ENCODE measurements at regions not wholly inside any gene's neighbourhood (a gene's known extent, or its start where the extent isn't known, plus 50 kb on each side); places are given as distances from the start of the nearest gene placed in this dataset.

- DNase-seq (ENCODE audit: low read depth): no peak
- no peak for TF ChIP-seq CTCF (conservative IDR thresholded peaks at IDR 0.05; ENCODE audit: low read depth, low read length)
- no peak overlapping the region for H3K4me3 ChIP-seq (ENCODE audit: low read length)
These were observed 231.0 kb downstream of the CBLN1 start for GRCh38 chr16:49050607-49051006.

- no peak for TF ChIP-seq CTCF (conservative IDR thresholded peaks at IDR 0.05; ENCODE audit: low read depth, low read length)
- no peak for DNase-seq (ENCODE audit: low read depth)
- no peak overlapping the region for H3K4me3 ChIP-seq (ENCODE audit: low read length)
These were observed 232.0 kb downstream of the CBLN1 start for GRCh38 chr16:49049644-49050043.

- no peak for DNase-seq (ENCODE audit: low read depth)
- H3K4me3 ChIP-seq (ENCODE audit: low read length): no peak overlapping the region
- TF ChIP-seq CTCF (conservative IDR thresholded peaks at IDR 0.05; ENCODE audit: low read depth, low read length): no peak
These were observed 232.4 kb downstream of the CBLN1 start for GRCh38 chr16:49049191-49049590.

- no peak overlapping the region for H3K4me3 ChIP-seq (ENCODE audit: low read length)
- no peak for DNase-seq (ENCODE audit: low read depth)
- no peak for TF ChIP-seq CTCF (conservative IDR thresholded peaks at IDR 0.05; ENCODE audit: low read depth, low read length)
These were observed 233.1 kb downstream of the CBLN1 start for GRCh38 chr16:49048557-49048956.

- no peak for DNase-seq (ENCODE audit: low read depth)
- H3K4me3 ChIP-seq (ENCODE audit: low read length): no peak overlapping the region
- TF ChIP-seq CTCF (conservative IDR thresholded peaks at IDR 0.05; ENCODE audit: low read depth, low read length): no peak
These were observed 245.5 kb downstream of the CBLN1 start for GRCh38 chr16:49036126-49036525.

GRCh38 chr16:49027420-49027819, 254.2 kb downstream of the CBLN1 start:
- H3K4me3 ChIP-seq (ENCODE audit: low read length): no peak overlapping the region
- DNase-seq (ENCODE audit: low read depth): no peak
- TF ChIP-seq CTCF (conservative IDR thresholded peaks at IDR 0.05; ENCODE audit: low read depth, low read length): no peak

- no peak overlapping the region for H3K4me3 ChIP-seq (ENCODE audit: low read length)
- no peak for DNase-seq (ENCODE audit: low read depth)
- no peak for TF ChIP-seq CTCF (conservative IDR thresholded peaks at IDR 0.05; ENCODE audit: low read depth, low read length)
These were observed 255.0 kb downstream of the CBLN1 start for GRCh38 chr16:49026566-49027181.

Measured in retinal pigment epithelial cell (primary cell).